CD14-positive monocyte (primary cell): ENCODE measurements at regions not wholly inside any gene's neighbourhood (a gene's known extent, or its start where the extent isn't known, plus 50 kb on each side); places are given as distances from the start of the nearest gene placed in this dataset.

Experiments
- DNase-seq, 3 donors: peaks; one replicate each; pipeline ENCODE4 v3.0.0-alpha.2; 2011 to 2022
- H2AFZ ChIP-seq: 2 replicates; pipeline ENCODE4 v1.6.0; 2012; ENCODE audit warnings: mild to moderate bottlenecking, low read depth, low read length, inconsistent platforms; ENCODE audit not compliant: insufficient read depth, poor library complexity, severe bottlenecking
- H3K27ac ChIP-seq, 2 donors: 1 replicate in 1 of 2; 2 replicates in 1 of 2; pipeline ENCODE4 v1.5.1; 2012 to 2013; ENCODE audit warnings: low read length in 2 of 2, control low read depth in 1 of 2, inconsistent platforms in 1 of 2, low read depth in 1 of 2, mild to moderate bottlenecking in 1 of 2
- H3K27me3 ChIP-seq, 2 donors: one replicate each; pipeline versions ENCODE4 v1.6.0 to v1.6.1; 2011 to 2013; ENCODE audit warnings: low read length in 2 of 2; ENCODE audit not compliant: control insufficient read depth in 2 of 2, insufficient read depth in 2 of 2
- H3K36me3 ChIP-seq, 2 donors: replicated peaks in 1 of 2; 1 replicate in 1 of 2; 2 replicates in 1 of 2; pipeline versions ENCODE4 v1.5.1 to v1.6.1; 2012 to 2013; ENCODE audit warnings: low read length in 2 of 2, control low read depth in 1 of 2, inconsistent platforms in 1 of 2, mild to moderate bottlenecking in 1 of 2; ENCODE audit not compliant: insufficient read depth in 2 of 2, control insufficient read depth in 1 of 2
- H3K4me1 ChIP-seq, 2 donors: 1 replicate in 1 of 2; 2 replicates in 1 of 2; pipeline versions ENCODE4 v1.5.1 to v1.6.1; 2012 to 2013; ENCODE audit warnings: low read length in 2 of 2, control low read depth in 1 of 2, inconsistent platforms in 1 of 2, mild to moderate bottlenecking in 1 of 2, moderate library complexity in 1 of 2; ENCODE audit not compliant: insufficient read depth in 2 of 2, control insufficient read depth in 1 of 2
- H3K4me2 ChIP-seq: replicated peaks from 2 replicates; pipeline ENCODE3; 2012; ENCODE audit warnings: low read length, moderate library complexity, mild to moderate bottlenecking; ENCODE audit not compliant: poor library complexity, severe bottlenecking; ENCODE audit errors: extremely low read depth
- H3K4me3 ChIP-seq, 3 experiments: fragments of 200-600 bp in 1 of 3; sonication (generic) in 1 of 3; replicated peaks in 1 of 3; 1 replicate in 2 of 3; 2 replicates in 1 of 3; pipeline ENCODE4 v1.5.1; 2011 to 2013; ENCODE audit warnings: low read length in 3 of 3, mild to moderate bottlenecking in 3 of 3, control low read depth in 2 of 3, low read depth in 2 of 3, inconsistent platforms in 1 of 3, moderate library complexity in 1 of 3
- H3K79me2 ChIP-seq: 2 replicates; pipeline ENCODE4 v1.6.0; 2012; ENCODE audit warnings: mild to moderate bottlenecking, control low read depth, inconsistent platforms, low read length, moderate library complexity; ENCODE audit not compliant: insufficient read depth
- H3K9ac ChIP-seq: 2 replicates; pipeline ENCODE4 v1.6.0; 2017; ENCODE audit warnings: low read length, mild to moderate bottlenecking; ENCODE audit not compliant: insufficient read depth, poor library complexity, severe bottlenecking
- H3K9me3 ChIP-seq, 2 donors: replicated peaks in 1 of 2; 1 replicate in 1 of 2; 2 replicates in 1 of 2; pipeline versions ENCODE4 v1.5.1 to v1.6.1; 2012 to 2013; ENCODE audit warnings: low read length in 2 of 2, control low read depth in 1 of 2; ENCODE audit not compliant: control insufficient read depth in 1 of 2, insufficient read depth in 1 of 2
- H4K20me1 ChIP-seq: 2 replicates; pipeline ENCODE4 v1.6.0; 2012; ENCODE audit warnings: mild to moderate bottlenecking, low read length, control low read depth, moderate library complexity; ENCODE audit not compliant: insufficient read depth
- H3K27ac Mint-ChIP-seq, 7 donors: one replicate each; pipeline ENCODE4 v1.8.0; 2020; ENCODE audit warnings: mild to moderate bottlenecking in 7 of 7, mixed read lengths in 7 of 7, moderate library complexity in 6 of 7, inconsistent platforms in 2 of 7
- H3K27me3 Mint-ChIP-seq, 3 donors: one replicate each; pipeline ENCODE4 v1.8.0; 2021 to 2022; ENCODE audit warnings: low read depth in 3 of 3, mild to moderate bottlenecking in 3 of 3, mixed read lengths in 3 of 3, moderate library complexity in 3 of 3, inconsistent platforms in 1 of 3
- H3K36me3 Mint-ChIP-seq, 2 donors: one replicate each; pipeline ENCODE4 v1.8.0; 2020; ENCODE audit warnings: mixed read lengths in 2 of 2, inconsistent platforms in 1 of 2, mild to moderate bottlenecking in 1 of 2
- H3K4me1 Mint-ChIP-seq: one replicate; pipeline ENCODE4 v1.8.0; 2020; ENCODE audit warnings: mild to moderate bottlenecking, mixed read lengths
- H3K4me3 Mint-ChIP-seq, 2 donors: one replicate each; pipeline ENCODE4 v1.8.0; 2020; ENCODE audit warnings: mild to moderate bottlenecking in 2 of 2, mixed read lengths in 2 of 2, moderate library complexity in 1 of 2
- H3K9me3 Mint-ChIP-seq, 7 donors: one replicate each; pipeline ENCODE4 v1.8.0; 2020 to 2022; ENCODE audit warnings: mixed read lengths in 7 of 7, mild to moderate bottlenecking in 6 of 7, moderate library complexity in 6 of 7, inconsistent platforms in 2 of 7
- WGBS: methylation state at CpG from one replicate; pipeline ENCODE4 v1.1.5; 2013; ENCODE audit warnings: missing lambda C conversion rate; ENCODE audit not compliant: insufficient coverage; 5-methylcytosine and 5-hydroxymethylcytosine counted together
- intact Hi-C, 2 donors: fragments of 100-400 bp; cut with micrococcal nuclease; formaldehyde crosslinking; loops; one replicate each; pipeline versions ENCODE4 v1.15.0 to v1.15.1; 2023
- TF ChIP-seq, protein P1 (sequence below): fragments of 200-600 bp; IDR thresholded peaks from one replicate; pipeline ENCODE4 v1.8.0; 2022; ENCODE audit warnings: antibody characterized with exemption, mild to moderate bottlenecking

DNA sequence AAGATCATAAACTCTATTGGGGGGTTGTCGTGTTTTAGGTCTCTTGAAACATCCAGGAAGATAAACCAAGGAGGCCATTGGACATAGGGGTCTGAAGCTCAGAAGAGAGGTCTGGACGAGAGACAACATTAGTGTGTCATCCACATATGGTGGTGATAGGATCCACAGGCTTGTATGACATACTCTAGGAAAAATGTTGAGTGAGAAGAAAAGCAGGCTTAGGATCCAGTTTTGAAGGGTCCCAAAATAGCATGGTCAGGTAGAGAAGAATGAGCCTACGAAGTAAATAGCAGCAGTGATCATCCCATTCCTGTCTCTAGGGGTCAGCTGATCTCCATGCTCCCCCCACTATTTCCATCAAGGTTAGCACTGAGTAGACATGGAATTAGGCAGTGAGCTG is 166.8 kb downstream of the ANKRD30B start:
- 58% methylated on average over 2 of the region's 3 CpGs for WGBS

DNA sequence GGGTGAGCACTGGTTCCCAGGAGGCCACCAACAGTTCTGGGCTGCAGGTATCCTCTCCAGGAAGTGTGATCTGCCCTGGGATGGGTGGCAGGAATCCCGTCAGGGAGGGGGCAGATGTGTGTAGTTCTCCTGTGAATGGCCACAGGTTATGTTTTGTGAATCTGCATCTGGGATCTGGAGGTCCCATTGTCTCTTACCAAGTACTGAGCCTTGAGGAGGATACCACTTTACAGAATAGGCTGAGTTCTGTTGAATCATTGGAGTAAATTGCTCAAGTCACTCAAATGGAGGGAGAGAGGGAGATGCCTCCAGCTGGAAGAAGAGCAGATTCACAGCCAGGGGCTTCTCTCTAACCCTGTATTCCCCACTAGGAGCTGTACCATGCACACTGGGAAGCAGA is 168.2 kb downstream of the ANKRD30B start:
- Histone ChIP-seq H3K9me3 (peaks cover 29 to 34% of the 10 kb centered on the region in 2 donors), H3K4me2 (no peak overlapping the region), H2AFZ (no peak overlapping the region), H3K4me3 (no peak overlapping the region), H3K4me1 (no peaks in the 10 kb centered on the region), H3K9ac (no peak overlapping the region), H4K20me1 (no peaks in the 10 kb centered on the region), H3K27me3 (no peaks in the 10 kb centered on the region), H3K79me2 (no peaks in the 10 kb centered on the region), H3K27ac (no peak overlapping the region), H3K36me3 (no peaks in the 10 kb centered on the region)
- H3K4me1 Mint-ChIP-seq = no peaks in the 10 kb centered on the region
- H3K9me3 Mint-ChIP-seq = peaks cover 4 to 31% (median 12%) of the 10 kb centered on the region in 7 donors
- intact Hi-C loops = no loop called here
- TF ChIP-seq, protein P1, sequence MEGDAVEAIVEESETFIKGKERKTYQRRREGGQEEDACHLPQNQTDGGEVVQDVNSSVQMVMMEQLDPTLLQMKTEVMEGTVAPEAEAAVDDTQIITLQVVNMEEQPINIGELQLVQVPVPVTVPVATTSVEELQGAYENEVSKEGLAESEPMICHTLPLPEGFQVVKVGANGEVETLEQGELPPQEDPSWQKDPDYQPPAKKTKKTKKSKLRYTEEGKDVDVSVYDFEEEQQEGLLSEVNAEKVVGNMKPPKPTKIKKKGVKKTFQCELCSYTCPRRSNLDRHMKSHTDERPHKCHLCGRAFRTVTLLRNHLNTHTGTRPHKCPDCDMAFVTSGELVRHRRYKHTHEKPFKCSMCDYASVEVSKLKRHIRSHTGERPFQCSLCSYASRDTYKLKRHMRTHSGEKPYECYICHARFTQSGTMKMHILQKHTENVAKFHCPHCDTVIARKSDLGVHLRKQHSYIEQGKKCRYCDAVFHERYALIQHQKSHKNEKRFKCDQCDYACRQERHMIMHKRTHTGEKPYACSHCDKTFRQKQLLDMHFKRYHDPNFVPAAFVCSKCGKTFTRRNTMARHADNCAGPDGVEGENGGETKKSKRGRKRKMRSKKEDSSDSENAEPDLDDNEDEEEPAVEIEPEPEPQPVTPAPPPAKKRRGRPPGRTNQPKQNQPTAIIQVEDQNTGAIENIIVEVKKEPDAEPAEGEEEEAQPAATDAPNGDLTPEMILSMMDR = no peak
- H3K27ac Mint-ChIP-seq = no peak overlapping the region
- H3K4me3 Mint-ChIP-seq = no peak overlapping the region
- no peaks in the 10 kb centered on the region for H3K36me3 Mint-ChIP-seq
- DNase-seq = no peak
- 83% methylated on average over 1 of the region's 1 CpG for WGBS
- peaks cover 0 to 2% (median 0%) of the 10 kb centered on the region in 3 donors for H3K27me3 Mint-ChIP-seq

More for the DNA sequence above, 166.8 kb downstream of the ANKRD30B start:
- Histone ChIP-seq H3K9ac (no peak overlapping the region), H4K20me1 (no peaks in the 10 kb centered on the region), H3K36me3 (no peaks in the 10 kb centered on the region), H3K4me1 (no peaks in the 10 kb centered on the region), H3K27ac (no peak overlapping the region), H3K4me2 (no peak overlapping the region), H2AFZ (no peak overlapping the region), H3K4me3 (no peak overlapping the region), H3K9me3 (peaks cover 20 to 25% of the 10 kb centered on the region in 2 donors), H3K27me3 (no peaks in the 10 kb centered on the region), H3K79me2 (no peaks in the 10 kb centered on the region)
- Mint-ChIP-seq H3K27me3 (peaks cover 0 to 2% (median 0%) of the 10 kb centered on the region in 3 donors), H3K36me3 (no peaks in the 10 kb centered on the region), H3K9me3 (peaks cover 4 to 28% (median 8%) of the 10 kb centered on the region in 7 donors), H3K4me1 (no peaks in the 10 kb centered on the region), H3K27ac (no peak overlapping the region), H3K4me3 (no peak overlapping the region)
- DNase-seq = no peak
- TF ChIP-seq, protein P1 = no peak
- intact Hi-C loops = no loop called here
